GM23248 (cell line): ENCODE measurements at regions not wholly inside any gene's neighbourhood (a gene's known extent, or its start where the extent isn't known, plus 50 kb on each side); places are given as distances from the start of the nearest gene placed in this dataset.

Experiments
- EZH2 ChIP-seq: fragments of 200-600 bp; sonication (generic); IDR thresholded peaks from 2 replicates; pipeline ENCODE4 v1.6.1; 2018; ENCODE audit warnings: antibody characterized with exemption, mild to moderate bottlenecking; ENCODE audit not compliant: insufficient read depth, poor library complexity, severe bottlenecking
- EZH2phosphoT487 ChIP-seq: fragments of 200-600 bp; sonication (generic); IDR thresholded peaks from 2 replicates; pipeline ENCODE4 v1.6.1; 2018; ENCODE audit warnings: antibody characterized with exemption, moderate library complexity, mild to moderate bottlenecking, low read depth; ENCODE audit not compliant: insufficient read depth

DNA sequence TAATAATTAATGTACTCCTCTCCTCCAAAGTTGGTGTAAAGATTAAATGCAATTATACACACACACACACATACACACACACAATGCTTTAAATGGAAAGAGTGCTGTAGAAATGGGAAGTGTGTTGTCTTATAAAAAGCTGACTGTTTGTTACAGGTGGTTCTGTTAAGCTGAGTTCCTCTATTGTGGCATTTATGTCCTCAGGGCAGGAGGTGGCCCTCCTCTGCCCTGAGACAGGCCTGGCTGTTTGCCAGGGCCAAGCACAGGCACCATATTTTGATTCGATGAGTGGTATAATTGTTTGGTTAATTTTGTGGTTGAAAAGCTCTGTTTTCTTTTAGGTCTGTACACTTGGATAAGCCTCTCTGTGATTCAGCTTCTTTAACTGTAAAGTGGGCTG, 573.9 kb downstream of the KIF4B start:
- TF ChIP-seq EZH2 (no peak), EZH2phosphoT487 (no peak)
